ENCODE measurements at regions not wholly inside any gene's neighbourhood (a gene's known extent, or its start where the extent isn't known, plus 50 kb on each side); places are given as distances from the start of the nearest gene placed in this dataset.

DNA sequence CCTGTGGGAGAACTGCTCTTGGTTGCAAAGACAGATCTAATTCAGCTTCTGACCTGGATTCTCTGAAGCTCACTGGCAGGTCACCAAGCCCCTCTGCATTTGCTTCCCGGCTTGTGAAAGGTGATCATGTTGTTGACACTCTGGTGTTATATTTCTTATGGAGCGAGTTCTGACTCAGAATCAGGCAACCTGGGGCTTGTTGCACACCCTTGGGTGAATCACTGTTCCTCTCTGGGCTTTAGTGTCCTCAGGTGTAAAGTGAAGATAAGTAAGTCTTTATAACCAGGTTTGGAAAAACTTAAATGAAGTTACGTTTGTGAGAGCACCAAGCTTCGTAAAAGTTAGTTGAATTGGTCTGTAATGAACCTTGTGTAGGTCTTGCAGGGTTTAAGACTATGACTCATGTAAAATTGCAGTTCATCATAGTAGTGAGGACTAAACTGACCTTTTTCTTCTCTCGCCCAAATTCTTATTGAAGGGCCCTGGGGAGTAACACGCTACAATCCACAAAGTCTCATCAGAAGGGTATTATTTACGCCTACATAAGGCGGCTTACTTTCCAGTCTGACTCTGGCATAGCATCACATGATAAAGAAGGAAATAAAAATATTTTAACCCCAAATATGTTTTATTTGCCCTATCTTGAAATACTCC lies 218.6 kb downstream of the TMEM38B start:
- DNase-seq (ENCODE audit: insufficient read length, low spot score) (no peak), FAIRE-seq (no peak)

DNA sequence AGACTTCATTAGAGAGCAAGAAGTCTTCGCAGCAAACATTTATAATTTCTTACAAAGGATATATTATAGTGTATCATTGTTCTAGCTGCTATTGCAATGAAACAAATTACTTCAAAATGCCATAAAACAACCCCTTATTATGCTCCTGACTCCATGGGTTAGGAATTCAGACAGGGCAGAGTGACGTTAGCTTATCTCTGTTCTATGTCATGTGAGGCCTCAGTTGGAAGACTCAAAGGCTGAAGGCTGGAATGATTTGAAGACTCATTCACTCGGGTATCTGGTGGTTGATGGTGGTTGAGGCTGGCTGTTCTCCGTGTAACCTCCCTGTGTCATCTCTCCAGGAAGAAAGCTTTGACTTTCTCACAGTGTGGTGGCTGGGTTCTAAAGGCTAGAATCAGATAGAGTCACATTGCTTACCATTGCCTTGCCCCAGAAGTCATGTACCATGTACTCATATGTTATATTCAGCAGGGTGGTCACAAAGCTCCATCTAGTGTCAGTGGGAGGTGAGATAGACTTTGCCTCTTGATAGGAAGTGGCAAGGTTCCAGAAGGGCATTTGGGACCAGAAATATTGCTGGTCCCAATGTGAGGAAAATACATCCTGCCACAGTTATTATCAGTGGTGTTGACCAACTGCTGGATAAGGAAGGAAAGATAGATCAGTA lies 226.9 kb downstream of the TMEM38B start:
- DNase-seq (ENCODE audit: insufficient read length, low spot score) (no peak), FAIRE-seq (no peak)
- no peak for TF ChIP-seq CTCF (IDR thresholded peaks at IDR 0.05; ENCODE audit: insufficient read depth, missing control alignments)

More for the DNA sequence above, 218.6 kb downstream of the TMEM38B start:
- TF ChIP-seq CTCF (IDR thresholded peaks at IDR 0.05; ENCODE audit: insufficient read depth, missing control alignments): no peak

DNA sequence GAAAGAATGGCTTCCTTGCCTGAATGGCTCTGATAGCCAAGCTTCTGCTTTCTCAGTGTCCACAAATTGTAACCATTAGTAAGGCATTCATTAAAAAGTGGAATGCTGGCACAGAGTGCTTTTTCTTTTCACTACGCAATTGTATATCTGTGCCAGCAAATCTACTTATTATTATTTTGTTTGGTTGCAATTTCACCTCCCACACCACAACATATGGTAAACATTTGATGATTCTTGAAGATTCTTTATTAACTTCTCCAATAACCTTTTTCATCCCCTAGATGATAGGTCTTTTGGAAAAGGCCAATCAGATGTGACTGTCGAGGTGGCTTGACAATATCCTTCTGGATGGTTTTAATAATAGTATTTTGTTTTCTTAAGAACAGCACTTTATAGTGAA lies 234.1 kb downstream of the TMEM38B start:
- no peak for FAIRE-seq
- TF ChIP-seq CTCF (IDR thresholded peaks at IDR 0.05; ENCODE audit: insufficient read depth, missing control alignments): no peak

GRCh38 chr9:105930011-105930627 lies 235.8 kb downstream of the TMEM38B start:
- DNase-seq (ENCODE audit: insufficient read length, low spot score) (no peak), FAIRE-seq (no peak)

More for the DNA sequence above, 234.1 kb downstream of the TMEM38B start:
- no peak for DNase-seq (ENCODE audit: insufficient read length, low spot score)

GRCh38 chr9:105932276-105932675 lies 237.9 kb downstream of the TMEM38B start:
- FAIRE-seq: no peak
- TF ChIP-seq CTCF (IDR thresholded peaks at IDR 0.05; ENCODE audit: insufficient read depth, missing control alignments): no peak
- no peak for DNase-seq (ENCODE audit: insufficient read length, low spot score)

More at GRCh38 chr9:105930011-105930627, 235.8 kb downstream of the TMEM38B start:
- no peak for TF ChIP-seq CTCF (IDR thresholded peaks at IDR 0.05; ENCODE audit: insufficient read depth, missing control alignments)

- TF ChIP-seq CTCF (IDR thresholded peaks at IDR 0.05; ENCODE audit: insufficient read depth, missing control alignments): no peak
- FAIRE-seq (no peak), DNase-seq (ENCODE audit: insufficient read length, low spot score) (no peak)
These were observed 256.1 kb downstream of the TMEM38B start for GRCh38 chr9:105950448-105950847.

- no peak for DNase-seq (ENCODE audit: insufficient read length, low spot score)
- no peak for TF ChIP-seq CTCF (IDR thresholded peaks at IDR 0.05; ENCODE audit: insufficient read depth, missing control alignments)
- no peak for FAIRE-seq
These were observed 256.6 kb downstream of the TMEM38B start for GRCh38 chr9:105950894-105951293.
